Suprapubic skin (tissue), 3 donors: ENCODE measurements at regions not wholly inside any gene's neighbourhood (a gene's known extent, or its start where the extent isn't known, plus 50 kb on each side); places are given as distances from the start of the nearest gene placed in this dataset.

Experiments used
- POLR2A ChIP-seq, 2 donors: fragments of 450-650 bp; IDR thresholded peaks; one replicate each; pipeline ENCODE4 v1.6.1; 2017; ENCODE audit warnings: antibody characterized with exemption in 2 of 2, mild to moderate bottlenecking in 2 of 2, moderate library complexity in 2 of 2
- TF ChIP-seq, protein P1 (sequence below), 2 donors: fragments of 200-600 bp in 1 of 2; fragments of 450-650 bp in 1 of 2; sonication (generic) in 1 of 2; IDR thresholded peaks; one replicate each; pipeline ENCODE4 v1.5.1; 2016 to 2019; ENCODE audit warnings: antibody characterized with exemption in 2 of 2, mild to moderate bottlenecking in 1 of 2, moderate library complexity in 1 of 2

DNA sequence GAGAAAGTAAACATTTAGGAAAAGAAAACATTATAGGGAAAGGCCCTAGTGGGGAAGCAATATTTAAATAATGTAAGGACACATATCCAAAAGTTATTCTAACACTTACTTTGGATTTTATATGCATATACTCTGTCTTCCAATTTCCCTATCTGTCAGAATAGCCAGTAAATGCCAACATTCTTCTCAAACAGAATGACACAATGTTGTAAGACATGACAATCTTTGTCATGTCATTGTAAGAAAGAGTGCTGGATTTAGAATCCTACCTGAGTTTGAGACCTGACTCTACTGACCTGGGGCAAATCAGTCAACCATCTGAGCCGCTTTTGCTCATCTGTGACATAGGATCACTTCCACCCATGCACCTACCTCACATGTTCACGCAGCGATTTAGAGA lies 198.3 kb downstream of the PHLDA1 start:
- TF ChIP-seq, protein P1, sequence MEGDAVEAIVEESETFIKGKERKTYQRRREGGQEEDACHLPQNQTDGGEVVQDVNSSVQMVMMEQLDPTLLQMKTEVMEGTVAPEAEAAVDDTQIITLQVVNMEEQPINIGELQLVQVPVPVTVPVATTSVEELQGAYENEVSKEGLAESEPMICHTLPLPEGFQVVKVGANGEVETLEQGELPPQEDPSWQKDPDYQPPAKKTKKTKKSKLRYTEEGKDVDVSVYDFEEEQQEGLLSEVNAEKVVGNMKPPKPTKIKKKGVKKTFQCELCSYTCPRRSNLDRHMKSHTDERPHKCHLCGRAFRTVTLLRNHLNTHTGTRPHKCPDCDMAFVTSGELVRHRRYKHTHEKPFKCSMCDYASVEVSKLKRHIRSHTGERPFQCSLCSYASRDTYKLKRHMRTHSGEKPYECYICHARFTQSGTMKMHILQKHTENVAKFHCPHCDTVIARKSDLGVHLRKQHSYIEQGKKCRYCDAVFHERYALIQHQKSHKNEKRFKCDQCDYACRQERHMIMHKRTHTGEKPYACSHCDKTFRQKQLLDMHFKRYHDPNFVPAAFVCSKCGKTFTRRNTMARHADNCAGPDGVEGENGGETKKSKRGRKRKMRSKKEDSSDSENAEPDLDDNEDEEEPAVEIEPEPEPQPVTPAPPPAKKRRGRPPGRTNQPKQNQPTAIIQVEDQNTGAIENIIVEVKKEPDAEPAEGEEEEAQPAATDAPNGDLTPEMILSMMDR (IDR thresholded peaks at IDR 0.05) = no peak
- no peak for TF ChIP-seq POLR2A (IDR thresholded peaks at IDR 0.05)
